Activated CD8-positive, alpha-beta memory T cell treated with anti-CD3 and anti-CD28 coated beads for 1 hour (primary cell): ENCODE measurements at regions not wholly inside any gene's neighbourhood (a gene's known extent, or its start where the extent isn't known, plus 50 kb on each side); places are given as distances from the start of the nearest gene placed in this dataset.
"Not testable (repeated sequence)": the region's sequence is repeated elsewhere in the genome, so short reads cannot be mapped to it uniquely, and the experiment has no call there.

Experiments
- DNase-seq, 2 donors: peaks; one replicate each; pipeline ENCODE4 v3.0.0-alpha.2; 2020; ENCODE audit warnings: low read depth in 1 of 2; ENCODE audit errors: extremely low read depth in 1 of 2

- no peak for DNase-seq
These were observed 146.0 kb upstream of the SH3BP4 start for GRCh38 chr2:234805836-234806235.

DNA sequence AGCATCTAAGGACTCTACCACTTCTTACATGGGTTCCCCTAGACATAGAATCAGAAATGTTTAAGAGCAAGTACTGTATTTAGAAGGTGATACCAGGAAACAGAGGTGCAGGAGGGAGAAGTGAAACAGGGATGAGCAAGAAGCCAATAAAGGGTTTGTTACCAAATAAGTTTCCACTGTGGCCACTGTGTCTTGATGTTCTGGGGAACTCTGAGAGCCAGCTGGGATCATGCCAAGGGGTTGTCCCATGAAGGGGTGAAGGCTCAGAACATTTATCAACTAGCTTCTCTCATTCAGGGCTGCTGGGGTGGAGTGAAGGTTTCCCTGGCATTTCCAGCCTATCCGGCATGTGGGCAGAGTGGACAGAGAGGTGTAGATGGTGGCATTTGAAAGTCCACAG is 147.1 kb upstream of the SH3BP4 start:
- no peak for DNase-seq

GRCh38 chr2:234802845-234803171 is 149.0 kb upstream of the SH3BP4 start:
- no peak for DNase-seq

GRCh38 chr2:234802071-234802844 is 149.6 kb upstream of the SH3BP4 start:
- DNase-seq: no peak

DNA sequence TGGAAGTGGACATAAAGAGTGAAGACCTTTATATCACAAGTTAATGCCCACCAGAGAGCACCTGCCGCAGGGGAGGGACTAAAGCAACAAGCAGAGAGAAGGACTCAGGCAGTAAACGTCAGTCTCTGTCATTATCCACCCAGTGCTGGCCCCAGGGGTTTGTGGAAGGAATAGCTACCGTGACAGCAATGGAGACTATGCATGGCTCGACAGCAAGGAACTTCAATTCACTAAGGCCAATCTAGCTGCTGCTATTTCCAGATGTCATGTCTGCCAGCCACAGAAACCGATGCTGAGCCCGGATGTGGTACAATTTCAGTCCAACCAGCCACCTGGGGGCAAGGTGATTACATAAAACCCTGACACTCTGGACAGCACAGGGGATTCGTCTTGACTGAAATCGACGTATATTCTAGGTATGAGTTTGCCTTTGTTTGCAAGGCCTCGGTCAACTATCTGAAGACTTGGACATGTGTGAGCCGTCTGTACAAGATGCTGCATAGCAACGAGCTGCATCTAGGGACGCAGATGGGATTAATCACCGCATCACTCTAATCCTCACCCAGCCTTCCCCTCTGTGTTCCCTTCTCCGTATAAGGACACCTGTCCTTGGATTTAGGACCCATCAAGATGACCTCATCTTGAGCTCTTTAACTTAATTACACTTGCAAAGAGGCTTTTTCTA is 154.1 kb upstream of the SH3BP4 start:
- no peak for DNase-seq

- no peak for DNase-seq
These were observed 155.7 kb upstream of the SH3BP4 start for GRCh38 chr2:234796045-234796591.

- no peak for DNase-seq
These were observed 156.4 kb upstream of the SH3BP4 start for GRCh38 chr2:234795272-234795920.

- no peak for DNase-seq
These were observed 157.0 kb upstream of the SH3BP4 start for GRCh38 chr2:234794866-234795265.

DNA sequence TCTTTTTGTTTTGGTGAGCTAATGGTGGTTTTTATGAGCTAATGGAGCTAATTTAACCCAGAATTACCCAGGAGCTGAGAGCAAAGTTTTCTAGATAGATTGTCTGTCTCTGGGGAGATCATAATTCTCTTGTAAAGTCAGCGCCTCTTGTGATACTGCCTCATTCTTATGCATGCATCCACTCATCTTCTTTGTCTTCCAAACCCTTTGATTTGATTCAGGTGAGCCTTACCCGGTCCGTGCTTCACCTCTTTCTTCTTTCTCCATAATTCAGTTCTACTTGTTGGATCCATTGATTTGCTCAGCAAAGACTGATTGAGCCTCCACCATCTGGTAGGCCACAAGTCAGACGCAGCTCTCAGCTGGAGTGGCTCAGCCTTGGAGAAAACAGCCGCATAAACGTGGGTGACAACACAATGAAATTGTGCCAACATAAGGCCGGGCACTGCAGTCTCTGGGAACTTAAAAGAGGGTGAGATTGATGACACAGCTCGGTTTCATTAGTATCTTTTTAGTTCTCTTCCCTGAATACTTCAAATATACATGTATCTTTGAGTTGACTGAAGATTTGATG is 158.5 kb upstream of the SH3BP4 start:
- DNase-seq: no peak

DNA sequence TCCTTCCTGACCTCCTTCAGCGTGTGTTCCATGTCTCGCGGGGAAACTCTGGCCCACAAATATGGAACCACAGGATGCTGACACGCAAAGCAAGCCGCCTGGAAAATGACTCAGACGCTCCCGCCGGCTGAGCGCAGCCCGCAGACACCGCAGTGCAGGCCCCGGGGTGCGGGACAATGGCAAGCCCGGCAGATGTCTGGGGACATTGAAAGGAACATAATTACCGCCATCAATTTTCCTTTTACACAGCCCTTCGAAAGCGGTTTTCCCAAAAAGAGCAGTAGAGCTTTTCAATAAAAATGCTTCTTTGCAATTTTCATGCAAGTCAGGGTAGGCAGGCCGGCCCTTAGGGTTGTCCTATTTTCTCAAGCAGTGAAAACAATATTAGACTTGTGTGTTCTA is 159.2 kb upstream of the SH3BP4 start:
- no peak for DNase-seq

DNA sequence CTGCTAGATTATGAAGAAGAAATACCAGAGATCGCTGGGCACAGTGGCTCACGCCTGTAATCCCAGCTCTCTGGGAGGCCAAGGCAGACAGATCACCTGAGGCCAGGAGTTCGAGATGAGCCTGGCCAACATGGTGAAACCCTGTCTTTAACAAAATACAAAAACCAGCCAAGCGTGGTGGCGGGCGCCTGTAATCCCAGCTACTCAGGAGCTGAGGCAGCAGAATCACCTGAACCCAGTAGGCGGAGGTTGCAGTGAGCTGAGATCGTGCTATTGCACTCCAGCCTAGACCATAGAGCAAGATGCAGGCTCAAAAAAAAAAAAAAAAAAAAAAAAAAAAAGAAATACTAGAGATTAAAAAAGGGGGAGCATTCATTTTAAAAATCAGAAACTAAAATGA is 159.7 kb upstream of the SH3BP4 start:
- not testable (repeated sequence) for DNase-seq

- DNase-seq: no peak
These were observed 161.4 kb upstream of the SH3BP4 start for GRCh38 chr2:234790380-234790779.

- DNase-seq: no peak
These were observed 162.1 kb upstream of the SH3BP4 start for GRCh38 chr2:234789556-234790325.

- DNase-seq: no peak
These were observed 163.0 kb upstream of the SH3BP4 start for GRCh38 chr2:234788841-234789240.

GRCh38 chr2:234788381-234788780 is 163.4 kb upstream of the SH3BP4 start:
- DNase-seq: no peak

- DNase-seq: no peak
These were observed 164.7 kb upstream of the SH3BP4 start for GRCh38 chr2:234787114-234787513.

GRCh38 chr2:234773764-234774409 is 177.9 kb upstream of the SH3BP4 start:
- no peak for DNase-seq

- no peak for DNase-seq
These were observed 178.7 kb upstream of the SH3BP4 start for GRCh38 chr2:234773129-234773528.

DNA sequence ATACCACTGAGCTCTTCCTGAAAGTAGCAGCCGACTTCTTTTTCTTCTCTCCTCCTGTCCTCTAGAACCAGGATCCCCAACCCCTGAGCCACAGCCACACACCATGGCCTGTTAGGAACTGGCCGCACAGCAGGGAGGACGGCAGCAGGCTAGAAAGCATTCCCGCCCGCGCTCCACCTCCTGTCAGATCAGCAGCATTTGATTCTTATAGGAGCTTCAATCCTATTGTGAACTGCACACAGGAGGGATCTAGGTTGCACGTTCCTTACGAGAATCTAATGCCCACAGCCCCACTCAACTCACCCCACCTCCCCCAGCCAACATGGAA is 179.1 kb upstream of the SH3BP4 start:
- DNase-seq: no peak

DNA sequence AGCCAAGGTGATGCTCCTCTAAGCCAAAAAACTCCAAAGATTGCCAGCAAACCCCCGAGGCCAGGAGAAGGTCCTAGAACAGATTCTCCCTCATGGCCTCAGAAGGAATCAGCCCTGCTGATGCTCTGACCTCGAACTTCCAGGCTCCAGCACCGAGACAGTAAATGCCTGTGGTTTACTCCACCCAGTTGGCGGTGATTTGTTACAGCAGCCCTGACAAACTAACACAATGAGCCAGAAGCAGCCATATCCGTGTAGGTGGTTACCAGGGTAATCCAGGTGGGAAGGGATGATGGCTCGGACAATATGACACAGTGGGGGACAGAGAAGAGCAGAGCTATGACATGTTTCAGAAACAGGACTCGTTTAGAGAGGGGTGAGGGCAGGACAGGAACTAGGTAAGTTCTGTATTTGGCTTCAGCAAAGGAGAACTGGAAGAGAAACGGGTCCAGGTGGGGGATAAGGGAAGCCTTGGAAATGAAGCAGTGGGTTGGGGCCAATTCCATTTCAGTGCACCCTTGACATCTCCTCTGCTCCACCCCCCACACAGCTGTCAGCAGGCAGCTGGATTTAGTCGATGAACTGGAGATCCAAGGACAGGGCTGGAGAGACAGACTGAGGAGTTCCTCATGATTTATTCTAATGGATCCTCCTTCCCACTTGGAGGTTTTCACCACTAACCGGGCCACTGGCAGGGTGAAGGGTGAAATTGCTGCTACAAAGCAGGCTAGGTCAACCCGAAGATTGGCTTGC is 179.7 kb upstream of the SH3BP4 start:
- DNase-seq: no peak
